GM12878 (cell line): ENCODE measurements at regions not wholly inside any gene's neighbourhood (a gene's known extent, or its start where the extent isn't known, plus 50 kb on each side); places are given as distances from the start of the nearest gene placed in this dataset.

Experiments
- ATAC-seq: fragments of 200-7000 bp; cut with Tn5 transposase; 3 replicates; pipeline ENCODE4 v1.9.1; 2020; ENCODE audit warnings: mild to moderate bottlenecking, moderate library complexity
- BruUV-seq: library from RNA; stranded (reverse); fragments of 400-500 nt; replicated peaks from 2 replicates; lab custom pipeline; 2021; lab: Mats Ljungman, UMichigan
- CTCF ChIA-PET: fragments of 300-600 bp; sonication (Branson Sonifier 250); formaldehyde crosslinking; extraction: SDS; loops from one replicate; lab custom pipeline; 2021; ENCODE audit warnings: inconsistent platforms; lab: Yijun Ruan, JAX
- POLR2A ChIA-PET: fragments of 350-600 bp; formaldehyde crosslinking; extraction: SDS; loops from one replicate; lab custom pipeline; 2021; ENCODE audit warnings: inconsistent platforms; lab: Charles Lee
- RAD21 ChIA-PET: fragments of 300-600 bp; sonication (Branson Sonifier 250); formaldehyde crosslinking; loops from one replicate; lab custom pipeline; 2023; ENCODE audit warnings: antibody characterized with exemption; ENCODE audit not compliant: unreplicated experiment; lab: Charles Lee
- SMC1A ChIA-PET: fragments of 300-600 bp; sonication (Branson Sonifier 250); formaldehyde crosslinking; loops from one replicate; lab custom pipeline; 2023; ENCODE audit not compliant: unreplicated experiment, uncharacterized antibody; lab: Charles Lee
- DNase-seq: peaks from one replicate; pipeline ENCODE4 v3.0.0-alpha.2; 2011; ENCODE audit warnings: low read depth, low spot score
- FAIRE-seq: peaks from 3 replicates; lab custom pipeline; 2011; peaks lifted over from hg19 to GRCh38; lab: Jason Lieb, UNC
- H2AFZ ChIP-seq: 2 replicates; pipeline ENCODE4 v1.6.0; 2011; ENCODE audit warnings: low read depth, low read length, control low read depth; ENCODE audit not compliant: control insufficient read depth
- H3K27ac ChIP-seq: 2 replicates; pipeline ENCODE4 v1.5.1; 2011; ENCODE audit warnings: control low read depth; ENCODE audit not compliant: control insufficient read depth, insufficient read depth
- H3K27me3 ChIP-seq, 2 experiments: replicated peaks in 1 of 2; 2 replicates each; pipeline versions ENCODE4 v1.6.0 to v1.6.1; 2011; ENCODE audit warnings: low read length in 1 of 2; ENCODE audit not compliant: control insufficient read depth in 2 of 2, insufficient read depth in 2 of 2
- H3K36me3 ChIP-seq, 2 experiments: 2 replicates each; pipeline ENCODE4 v1.5.1; 2011; ENCODE audit warnings: low read length in 1 of 2; ENCODE audit not compliant: control insufficient read depth in 2 of 2, insufficient read depth in 2 of 2
- H3K4me1 ChIP-seq: 2 replicates; pipeline ENCODE4 v1.6.1; 2011; ENCODE audit warnings: mild to moderate bottlenecking, low read length, moderate library complexity, mixed read lengths; ENCODE audit not compliant: control insufficient read depth, insufficient read depth
- H3K4me2 ChIP-seq: 2 replicates; pipeline ENCODE4 v1.6.0; 2011; ENCODE audit warnings: control low read depth; ENCODE audit not compliant: control insufficient read depth, insufficient read depth
- H3K4me3 ChIP-seq: fragments of 200-600 bp; sonication (generic); 2 replicates; pipeline ENCODE4 v1.5.1; 2016
- H3K79me2 ChIP-seq: 2 replicates; pipeline ENCODE4 v1.6.0; 2011; ENCODE audit warnings: low read length; ENCODE audit not compliant: control insufficient read depth, insufficient read depth
- H3K9ac ChIP-seq: 2 replicates; pipeline ENCODE4 v1.8.0; 2011; ENCODE audit warnings: low read length, control low read depth, mixed read lengths; ENCODE audit not compliant: control insufficient read depth, insufficient read depth
- H3K9me3 ChIP-seq: replicated peaks from 3 replicates; pipeline ENCODE4 v1.5.1; 2011; ENCODE audit warnings: mild to moderate bottlenecking, low read length; ENCODE audit not compliant: control insufficient read depth, insufficient read depth
- H4K20me1 ChIP-seq: 2 replicates; pipeline ENCODE4 v1.6.0; 2011; ENCODE audit not compliant: control insufficient read depth, insufficient read depth
- CBX5 ChIP-seq: sonication (generic); IDR thresholded peaks from 2 replicates; pipeline ENCODE4 v1.6.1; 2016; ENCODE audit warnings: low read depth, moderate library complexity, mild to moderate bottlenecking, inconsistent platforms
- CREM ChIP-seq: IDR thresholded peaks from 2 replicates; pipeline ENCODE4 v1.6.1; 2014; ENCODE audit warnings: antibody characterized with exemption, low read depth
- E2F4 ChIP-seq: IDR thresholded peaks from 2 replicates; pipeline ENCODE4 v1.6.1; 2012; ENCODE audit warnings: low read depth, low read length, improper control_type of control experiment
- EP300 ChIP-seq, 2 experiments: fragments of 150-350 bp in 1 of 2; IDR thresholded peaks; 2 replicates each; pipeline ENCODE4 v1.6.1; 2011 to 2012; ENCODE audit warnings: low read depth in 2 of 2, low read length in 2 of 2, borderline replicate concordance in 1 of 2, improper control_type of control experiment in 1 of 2, inconsistent platforms in 1 of 2; ENCODE audit not compliant: control insufficient read depth in 1 of 2
- ESRRA ChIP-seq: IDR thresholded peaks from 2 replicates; pipeline ENCODE4 v1.6.1; 2012; ENCODE audit warnings: mild to moderate bottlenecking, low read length, improper control_type of control experiment
- HDAC6 ChIP-seq: fragments of 200-600 bp; sonication (generic); IDR thresholded peaks from one replicate; pipeline ENCODE4 v1.8.0; 2017; ENCODE audit warnings: antibody characterized with exemption; ENCODE audit not compliant: unreplicated experiment
- HDGF ChIP-seq: fragments of 450-650 bp; IDR thresholded peaks from 2 replicates; pipeline ENCODE4 v1.6.1; 2016; ENCODE audit warnings: antibody characterized with exemption
- HSF1 ChIP-seq: fragments of 150-350 bp; IDR thresholded peaks from 2 replicates; pipeline ENCODE4 v1.6.1; 2014; ENCODE audit warnings: mild to moderate bottlenecking, low read depth, low read length
- JUND ChIP-seq: IDR thresholded peaks from 2 replicates; pipeline ENCODE4 v1.6.1; 2012; ENCODE audit warnings: low read depth, mild to moderate bottlenecking, low read length, improper control_type of control experiment, moderate library complexity
- MYB ChIP-seq: fragments of 150-350 bp; IDR thresholded peaks from 2 replicates; pipeline ENCODE4 v1.6.1; 2014; ENCODE audit warnings: mild to moderate bottlenecking, low read depth, low read length, borderline replicate concordance
- NFXL1 ChIP-seq: fragments of 450-650 bp; IDR thresholded peaks from 2 replicates; pipeline ENCODE4 v1.6.1; 2017; ENCODE audit warnings: antibody characterized with exemption, mild to moderate bottlenecking, borderline replicate concordance
- PBX3 ChIP-seq: IDR thresholded peaks from 2 replicates; pipeline ENCODE4 v1.6.1; 2011; ENCODE audit warnings: mild to moderate bottlenecking, low read depth, low read length, moderate library complexity; ENCODE audit not compliant: insufficient replicate concordance
- POLR2AphosphoS5 ChIP-seq: IDR thresholded peaks from 2 replicates; pipeline ENCODE4 v1.6.1; 2011; ENCODE audit warnings: mild to moderate bottlenecking, low read length, inconsistent platforms
- RAD51 ChIP-seq: fragments of 450-650 bp; IDR thresholded peaks from 2 replicates; pipeline ENCODE4 v1.6.1; 2016; ENCODE audit warnings: moderate library complexity, mild to moderate bottlenecking, inconsistent platforms
- RUNX3 ChIP-seq: IDR thresholded peaks from 2 replicates; pipeline ENCODE4 v1.6.1; 2012; ENCODE audit warnings: low read length, inconsistent platforms
- SMAD1 ChIP-seq: fragments of 450-650 bp; IDR thresholded peaks from 2 replicates; pipeline ENCODE4 v1.6.1; 2018; ENCODE audit warnings: mild to moderate bottlenecking, low read depth; ENCODE audit not compliant: partially characterized antibody
- STAT3 ChIP-seq: IDR thresholded peaks from 2 replicates; pipeline ENCODE4 v1.6.1; 2011; ENCODE audit warnings: low read depth, low read length, improper control_type of control experiment
- SUZ12 ChIP-seq: fragments of 200-600 bp; sonication (generic); IDR thresholded peaks from one replicate; pipeline ENCODE4 v1.6.1; 2018; ENCODE audit warnings: antibody characterized with exemption, mild to moderate bottlenecking; ENCODE audit not compliant: unreplicated experiment
- TCF12 ChIP-seq: IDR thresholded peaks from 2 replicates; pipeline ENCODE4 v1.6.1; 2011; ENCODE audit warnings: low read depth, mild to moderate bottlenecking, low read length
- TCF7 ChIP-seq: IDR thresholded peaks from 2 replicates; pipeline ENCODE4 v1.6.1; 2014; ENCODE audit warnings: antibody characterized with exemption, borderline replicate concordance
- WGBS: methylation state at CpG from one replicate; pipeline ENCODE4 v1.1.6; 2016; ENCODE audit warnings: low lambda C conversion rate; ENCODE audit not compliant: insufficient replicate concordance, insufficient coverage; ENCODE audit errors: missing lambda C conversion rate; 5-methylcytosine and 5-hydroxymethylcytosine counted together
- in situ Hi-C: fragments of 300-500 bp; cut with MboI; formaldehyde crosslinking; loops from 9 replicates; pipeline ENCODE4 v1.14.3; 2018; ENCODE audit warnings: mixed read lengths
- intact Hi-C: fragments of 100-400 bp; cut with micrococcal nuclease; formaldehyde crosslinking; loops from one replicate; pipeline ENCODE4 v1.14.2; 2022; ENCODE audit not compliant: unreplicated experiment

GRCh38 chrX:55919367-55920221 lies 202.0 kb downstream of the RRAGB start:
- FAIRE-seq (peak; percentile 93), ATAC-seq (peak; percentile 86), DNase-seq (peak; percentile 85)
- ChIA-PET RAD21 (interaction anchor here (0.6 to 3.0 kb wide), 12 partner anchors 11 to 1280 kb away, joined by 3 to 43 read pairs (median 6); partner anchors contain the start of gene RRAGB), CTCF (interaction anchor here (0.6 to 2.3 kb wide), 21 partner anchors 10 to 809 kb away, joined by 3 to 33 read pairs (median 4); partner anchors contain the start of genes NBDY and RRAGB), SMC1A (interaction anchor here (0.6 to 5.1 kb wide), 14 partner anchors 11 to 808 kb away, joined by 3 to 45 read pairs (median 6); no protein-coding TSS in a partner anchor), POLR2A (interaction anchor here (0.5 to 2.4 kb wide), 4 partner anchors 10 to 164 kb away, joined by 3 to 10 read pairs (median 4); no protein-coding TSS in a partner anchor)
- Histone ChIP-seq H3K9ac (peak overlapping the region; percentile 73), H3K79me2 (peaks cover 12% of the 10 kb centered on the region), H3K27me3 (no peaks in the 10 kb centered on the region), H4K20me1 (no peaks in the 10 kb centered on the region), H3K4me2 (peak overlapping the region; percentile 83), H3K4me3 (no peak overlapping the region), H3K9me3 (no peaks in the 10 kb centered on the region; the same call in 2 of the 3 replicates), H2AFZ (peak overlapping the region; percentile 41), H3K4me1 (peaks cover 7% of the 10 kb centered on the region), H3K36me3 (no peaks in the 10 kb centered on the region), H3K27ac (peak overlapping the region; percentile 89)
- BruUV-seq: no TSS peak
- 3% methylated on average over 12 of the region's 12 CpGs for WGBS
- intact Hi-C loops (loop anchor here (1.0 to 10.0 kb wide), 8 partner anchors 10 to 813 kb away; partner anchors contain the start of gene KLF8), in situ Hi-C loops (no loop called here)
- TF ChIP-seq E2F4 (no peak), SUZ12 (no peak), POLR2AphosphoS5 (no peak), TCF7 (peak; percentile 63; the same call in 1 of the 2 replicates), RAD51 (no peak), STAT3 (no peak), HDGF (no peak), CBX5 (peak; percentile 74), JUND (peak; percentile 79), EP300 (IDR thresholded peaks at IDR 0.05; ENCODE audit: borderline replicate concordance in 1 of 2, control insufficient read depth in 1 of 2, low read depth in 2 of 2, low read length in 2 of 2) (peak; percentile 71 to 80), MYB (no peak), CREM (peak; percentile 86), RUNX3 (peak; percentile 85), HSF1 (no peak), NFXL1 (no peak), TCF12 (peak; percentile 98), SMAD1 (peak; percentile 53), ESRRA (no peak), HDAC6 (no peak), PBX3 (no peak)
